Esophagus muscularis mucosa (tissue), 3 donors: ENCODE measurements at regions not wholly inside any gene's neighbourhood (a gene's known extent, or its start where the extent isn't known, plus 50 kb on each side); places are given as distances from the start of the nearest gene placed in this dataset.

ENCODE experiments used
- EP300 ChIP-seq: sonication (generic); formaldehyde crosslinking; IDR thresholded peaks from one replicate; pipeline ENCODE4 v1.6.1; 2017; ENCODE audit warnings: antibody characterized with exemption
- TF ChIP-seq, protein P1 (sequence below), 3 experiments: fragments of 200-600 bp in 2 of 3; fragments of 450-650 bp in 1 of 3; sonication (generic) in 2 of 3; IDR thresholded peaks; one replicate each; pipeline ENCODE4 v1.5.1; 2017 to 2019; ENCODE audit warnings: antibody characterized with exemption in 3 of 3, mild to moderate bottlenecking in 2 of 3, moderate library complexity in 1 of 3

GRCh38 chr10:3271354-3272115, 99.0 kb upstream of the PITRM1 start:
- TF ChIP-seq, protein P1, sequence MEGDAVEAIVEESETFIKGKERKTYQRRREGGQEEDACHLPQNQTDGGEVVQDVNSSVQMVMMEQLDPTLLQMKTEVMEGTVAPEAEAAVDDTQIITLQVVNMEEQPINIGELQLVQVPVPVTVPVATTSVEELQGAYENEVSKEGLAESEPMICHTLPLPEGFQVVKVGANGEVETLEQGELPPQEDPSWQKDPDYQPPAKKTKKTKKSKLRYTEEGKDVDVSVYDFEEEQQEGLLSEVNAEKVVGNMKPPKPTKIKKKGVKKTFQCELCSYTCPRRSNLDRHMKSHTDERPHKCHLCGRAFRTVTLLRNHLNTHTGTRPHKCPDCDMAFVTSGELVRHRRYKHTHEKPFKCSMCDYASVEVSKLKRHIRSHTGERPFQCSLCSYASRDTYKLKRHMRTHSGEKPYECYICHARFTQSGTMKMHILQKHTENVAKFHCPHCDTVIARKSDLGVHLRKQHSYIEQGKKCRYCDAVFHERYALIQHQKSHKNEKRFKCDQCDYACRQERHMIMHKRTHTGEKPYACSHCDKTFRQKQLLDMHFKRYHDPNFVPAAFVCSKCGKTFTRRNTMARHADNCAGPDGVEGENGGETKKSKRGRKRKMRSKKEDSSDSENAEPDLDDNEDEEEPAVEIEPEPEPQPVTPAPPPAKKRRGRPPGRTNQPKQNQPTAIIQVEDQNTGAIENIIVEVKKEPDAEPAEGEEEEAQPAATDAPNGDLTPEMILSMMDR (IDR thresholded peaks at IDR 0.05): no peak
- TF ChIP-seq EP300: no peak
